ENCODE measurements at regions not wholly inside any gene's neighbourhood (a gene's known extent, or its start where the extent isn't known, plus 50 kb on each side); places are given as distances from the start of the nearest gene placed in this dataset.

DNA sequence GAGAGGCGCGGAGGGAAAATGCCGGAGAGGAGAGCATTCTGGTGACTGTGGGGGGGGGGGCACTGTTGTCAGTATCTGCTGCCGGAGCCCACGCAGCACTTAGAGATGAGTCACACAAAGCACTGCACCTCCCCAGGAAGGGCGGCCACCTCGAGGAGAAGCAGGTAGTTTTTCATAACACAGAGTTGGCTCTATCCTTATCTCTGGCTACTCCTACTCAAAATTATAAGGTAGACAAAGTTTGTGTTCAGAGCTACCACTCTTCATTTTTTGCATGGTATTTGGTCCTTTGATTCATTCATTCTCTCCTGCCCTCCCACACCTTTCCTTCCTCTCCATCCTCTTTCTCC is 76.2 kb upstream of the SCOC start:
- 47% methylated on average over 7 of the region's 7 CpGs for WGBS (ENCODE audit: insufficient coverage, insufficient replicate concordance, low lambda C conversion rate, missing lambda C conversion rate)
- Histone ChIP-seq H3K9me3 (replicated peaks; ENCODE audit: control insufficient read depth, insufficient read depth, low read length) (no peaks in the 10 kb centered on the region), H3K4me1 (ENCODE audit: control insufficient read depth, insufficient read depth, low read length) (no peaks in the 10 kb centered on the region), H2AFZ (ENCODE audit: control insufficient read depth, low read depth, low read length) (no peak overlapping the region), H3K4me2 (ENCODE audit: control insufficient read depth, insufficient read depth) (no peak overlapping the region), H3K27me3 (replicated peaks in 1 of 2; ENCODE audit: control insufficient read depth in 2 of 2, insufficient read depth in 2 of 2, low read length in 1 of 2) (no peaks in the 10 kb centered on the region; a peak in 1 of 4 replicates), H3K4me3 (no peak overlapping the region), H3K79me2 (ENCODE audit: control insufficient read depth, insufficient read depth, low read length) (no peaks in the 10 kb centered on the region), H3K9ac (ENCODE audit: control insufficient read depth, insufficient read depth, low read length) (no peak overlapping the region), H3K36me3 (ENCODE audit: control insufficient read depth in 2 of 2, insufficient read depth in 2 of 2, low read length in 1 of 2) (no peaks in the 10 kb centered on the region), H4K20me1 (ENCODE audit: control insufficient read depth, insufficient read depth) (no peaks in the 10 kb centered on the region), H3K27ac (ENCODE audit: control insufficient read depth, insufficient read depth) (no peak overlapping the region)
- intact Hi-C loops (cut with micrococcal nuclease; ENCODE audit: unreplicated experiment) (no loop called here), in situ Hi-C loops (cut with MboI) (no loop called here)
- POLR2A ChIA-PET, result no interaction called here
- FAIRE-seq, result no peak
- TF ChIP-seq FOS (IDR thresholded peaks at IDR 0.05; ENCODE audit: borderline replicate concordance, extremely low read depth, insufficient read length), result no peak
- no peak for TF ChIP-seq NR2C2 (IDR thresholded peaks at IDR 0.05; ENCODE audit: borderline replicate concordance, control insufficient read depth, insufficient read length, low read depth)
- TF ChIP-seq NFIC (IDR thresholded peaks at IDR 0.05; ENCODE audit: low read depth, low read length), result no peak
- no peak for TF ChIP-seq ESRRA (IDR thresholded peaks at IDR 0.05; ENCODE audit: low read length)
- TF ChIP-seq, protein P1, sequence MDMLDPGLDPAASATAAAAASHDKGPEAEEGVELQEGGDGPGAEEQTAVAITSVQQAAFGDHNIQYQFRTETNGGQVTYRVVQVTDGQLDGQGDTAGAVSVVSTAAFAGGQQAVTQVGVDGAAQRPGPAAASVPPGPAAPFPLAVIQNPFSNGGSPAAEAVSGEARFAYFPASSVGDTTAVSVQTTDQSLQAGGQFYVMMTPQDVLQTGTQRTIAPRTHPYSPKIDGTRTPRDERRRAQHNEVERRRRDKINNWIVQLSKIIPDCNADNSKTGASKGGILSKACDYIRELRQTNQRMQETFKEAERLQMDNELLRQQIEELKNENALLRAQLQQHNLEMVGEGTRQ (IDR thresholded peaks at IDR 0.05; ENCODE audit: borderline replicate concordance, low read depth, low read length), result no peak
- no peak for DNase-seq (ENCODE audit: low read depth, low spot score)
- no TSS peak for BruUV-seq (replicated peaks)
- RAD21 ChIA-PET (ENCODE audit: unreplicated experiment), result no interaction called here
- CTCF ChIA-PET, result no interaction called here
- no peak for ATAC-seq
- SMC1A ChIA-PET (ENCODE audit: uncharacterized antibody, unreplicated experiment), result no interaction called here

DNA sequence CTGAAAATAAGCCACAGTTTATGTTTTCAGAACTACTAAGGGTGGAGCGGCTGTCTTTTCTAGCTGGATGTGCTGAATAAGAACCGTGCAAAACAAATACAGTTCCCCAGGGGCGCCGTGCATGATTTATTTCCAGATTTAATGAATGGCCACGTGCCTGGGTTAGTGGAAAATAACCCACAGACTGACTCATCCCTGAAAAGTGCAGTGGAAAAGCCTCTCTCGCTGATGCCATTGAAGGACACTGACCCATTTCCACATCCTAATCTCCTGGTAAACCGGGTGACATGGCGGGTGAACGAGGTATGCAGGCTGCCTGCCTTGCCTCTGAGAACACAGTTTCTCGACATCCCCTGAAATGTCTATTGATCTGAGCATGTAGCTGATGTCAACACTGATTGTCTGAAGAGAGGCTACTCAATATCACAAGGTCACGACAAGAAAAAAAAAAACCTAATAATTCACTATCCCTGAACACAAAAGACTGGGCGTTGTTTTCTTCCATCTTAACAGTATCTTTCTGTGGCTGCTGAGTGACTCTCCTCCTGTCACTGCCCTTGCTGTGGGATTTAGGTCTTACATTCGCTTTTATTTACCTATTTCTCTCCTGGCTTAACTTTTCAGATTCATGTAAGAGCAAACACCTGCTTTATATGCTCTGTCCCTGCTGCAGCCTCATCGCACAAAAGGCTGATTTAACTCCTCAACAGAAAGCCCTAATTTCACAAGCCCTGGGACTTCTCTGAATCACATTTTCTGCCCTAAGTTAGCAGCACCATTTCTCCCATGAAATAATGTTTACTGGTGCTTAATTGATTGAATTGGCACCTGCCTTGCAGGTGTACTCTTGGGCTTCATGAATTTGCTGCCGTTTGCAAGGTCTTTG is 76.9 kb upstream of the SCOC start:
- ChIA-PET SMC1A (ENCODE audit: uncharacterized antibody, unreplicated experiment) (no interaction called here), POLR2A (no interaction called here), RAD21 (ENCODE audit: unreplicated experiment) (no interaction called here), CTCF (interaction anchor here (0.6 kb wide), 1 partner anchor 45 kb away, joined by 3 read pairs; no protein-coding TSS in a partner anchor)
- intact Hi-C loops (cut with micrococcal nuclease; ENCODE audit: unreplicated experiment) (no loop called here), in situ Hi-C loops (cut with MboI) (no loop called here)
- FAIRE-seq, result no peak
- H3K4me3 ChIP-seq, result no peak overlapping the region
- H4K20me1 ChIP-seq (ENCODE audit: control insufficient read depth, insufficient read depth), result no peaks in the 10 kb centered on the region
- H3K9me3 ChIP-seq (replicated peaks; ENCODE audit: control insufficient read depth, insufficient read depth, low read length), result no peaks in the 10 kb centered on the region
- H3K27me3 ChIP-seq (replicated peaks in 1 of 2; ENCODE audit: control insufficient read depth in 2 of 2, insufficient read depth in 2 of 2, low read length in 1 of 2), result no peaks in the 10 kb centered on the region; a peak in 1 of 4 replicates
- BruUV-seq (replicated peaks), result no TSS peak
- H3K79me2 ChIP-seq (ENCODE audit: control insufficient read depth, insufficient read depth, low read length), result no peaks in the 10 kb centered on the region
- H3K36me3 ChIP-seq (ENCODE audit: control insufficient read depth in 2 of 2, insufficient read depth in 2 of 2, low read length in 1 of 2), result no peaks in the 10 kb centered on the region
- H3K27ac ChIP-seq (ENCODE audit: control insufficient read depth, insufficient read depth), result no peak overlapping the region
- no peak overlapping the region for H2AFZ ChIP-seq (ENCODE audit: control insufficient read depth, low read depth, low read length)
- WGBS (ENCODE audit: insufficient coverage, insufficient replicate concordance, low lambda C conversion rate, missing lambda C conversion rate), result 25% methylated on average over 15 of the region's 15 CpGs
- no peaks in the 10 kb centered on the region for H3K4me1 ChIP-seq (ENCODE audit: control insufficient read depth, insufficient read depth, low read length)
- no peak for ATAC-seq
- no peak overlapping the region for H3K4me2 ChIP-seq (ENCODE audit: control insufficient read depth, insufficient read depth)
- no peak overlapping the region for H3K9ac ChIP-seq (ENCODE audit: control insufficient read depth, insufficient read depth, low read length)
- DNase-seq (ENCODE audit: low read depth, low spot score), result no peak
- TF ChIP-seq FOXM1 (IDR thresholded peaks at IDR 0.05; ENCODE audit: low read depth, low read length) (no peak), ZNF217 (IDR thresholded peaks at IDR 0.05) (no peak), CREB1 (IDR thresholded peaks at IDR 0.05; ENCODE audit: low read depth) (no peak), FOXK2 (IDR thresholded peaks at IDR 0.05) (no peak), BRCA1 (IDR thresholded peaks at IDR 0.05; ENCODE audit: low read depth, low read length) (no peak), YBX1 (IDR thresholded peaks at IDR 0.05) (no peak)
- TF ChIP-seq, protein P2, sequence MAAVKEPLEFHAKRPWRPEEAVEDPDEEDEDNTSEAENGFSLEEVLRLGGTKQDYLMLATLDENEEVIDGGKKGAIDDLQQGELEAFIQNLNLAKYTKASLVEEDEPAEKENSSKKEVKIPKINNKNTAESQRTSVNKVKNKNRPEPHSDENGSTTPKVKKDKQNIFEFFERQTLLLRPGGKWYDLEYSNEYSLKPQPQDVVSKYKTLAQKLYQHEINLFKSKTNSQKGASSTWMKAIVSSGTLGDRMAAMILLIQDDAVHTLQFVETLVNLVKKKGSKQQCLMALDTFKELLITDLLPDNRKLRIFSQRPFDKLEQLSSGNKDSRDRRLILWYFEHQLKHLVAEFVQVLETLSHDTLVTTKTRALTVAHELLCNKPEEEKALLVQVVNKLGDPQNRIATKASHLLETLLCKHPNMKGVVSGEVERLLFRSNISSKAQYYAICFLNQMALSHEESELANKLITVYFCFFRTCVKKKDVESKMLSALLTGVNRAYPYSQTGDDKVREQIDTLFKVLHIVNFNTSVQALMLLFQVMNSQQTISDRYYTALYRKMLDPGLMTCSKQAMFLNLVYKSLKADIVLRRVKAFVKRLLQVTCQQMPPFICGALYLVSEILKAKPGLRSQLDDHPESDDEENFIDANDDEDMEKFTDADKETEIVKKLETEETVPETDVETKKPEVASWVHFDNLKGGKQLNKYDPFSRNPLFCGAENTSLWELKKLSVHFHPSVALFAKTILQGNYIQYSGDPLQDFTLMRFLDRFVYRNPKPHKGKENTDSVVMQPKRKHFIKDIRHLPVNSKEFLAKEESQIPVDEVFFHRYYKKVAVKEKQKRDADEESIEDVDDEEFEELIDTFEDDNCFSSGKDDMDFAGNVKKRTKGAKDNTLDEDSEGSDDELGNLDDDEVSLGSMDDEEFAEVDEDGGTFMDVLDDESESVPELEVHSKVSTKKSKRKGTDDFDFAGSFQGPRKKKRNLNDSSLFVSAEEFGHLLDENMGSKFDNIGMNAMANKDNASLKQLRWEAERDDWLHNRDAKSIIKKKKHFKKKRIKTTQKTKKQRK (IDR thresholded peaks at IDR 0.05; ENCODE audit: low read depth, low read length), result no peak
- TF ChIP-seq, protein P3, sequence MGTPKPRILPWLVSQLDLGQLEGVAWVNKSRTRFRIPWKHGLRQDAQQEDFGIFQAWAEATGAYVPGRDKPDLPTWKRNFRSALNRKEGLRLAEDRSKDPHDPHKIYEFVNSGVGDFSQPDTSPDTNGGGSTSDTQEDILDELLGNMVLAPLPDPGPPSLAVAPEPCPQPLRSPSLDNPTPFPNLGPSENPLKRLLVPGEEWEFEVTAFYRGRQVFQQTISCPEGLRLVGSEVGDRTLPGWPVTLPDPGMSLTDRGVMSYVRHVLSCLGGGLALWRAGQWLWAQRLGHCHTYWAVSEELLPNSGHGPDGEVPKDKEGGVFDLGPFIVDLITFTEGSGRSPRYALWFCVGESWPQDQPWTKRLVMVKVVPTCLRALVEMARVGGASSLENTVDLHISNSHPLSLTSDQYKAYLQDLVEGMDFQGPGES (IDR thresholded peaks at IDR 0.05), result no peak

All from GM12878 (cell line).